HEK293 (cell line): ENCODE measurements at regions not wholly inside any gene's neighbourhood (a gene's known extent, or its start where the extent isn't known, plus 50 kb on each side); places are given as distances from the start of the nearest gene placed in this dataset.

Experiments
- CTCF ChIA-PET: fragments of 350-600 bp; formaldehyde crosslinking; extraction: SDS; loops from one replicate; lab custom pipeline; 2021; ENCODE audit warnings: antibody characterized with exemption; lab: Yijun Ruan, JAX
- POLR2A ChIA-PET: fragments of 300-600 bp; formaldehyde crosslinking; extraction: SDS; loops from one replicate; lab custom pipeline; 2020; ENCODE audit warnings: antibody characterized with exemption, inconsistent platforms; lab: Yijun Ruan, JAX
- H3K27ac ChIP-seq: fragments of 200-500 bp; sonication (Bioruptor generic); 2 replicates; pipeline ENCODE4 v1.5.1; 2014; ENCODE audit warnings: low read depth, low read length, control low read depth, inconsistent platforms; ENCODE audit errors: extremely low read depth
- H3K36me3 ChIP-seq, 2 experiments: fragments of 200-500 bp in 1 of 2; sonication (Bioruptor generic) in 1 of 2; 1 replicate in 1 of 2; 2 replicates in 1 of 2; pipeline ENCODE4 v1.5.1; 2014 to 2017; ENCODE audit warnings: inconsistent platforms in 2 of 2, low read length in 2 of 2; ENCODE audit not compliant: control insufficient read depth in 2 of 2, insufficient read depth in 1 of 2
- H3K4me1 ChIP-seq: fragments of 200-500 bp; sonication (Bioruptor generic); 2 replicates; pipeline ENCODE4 v1.5.1; 2014; ENCODE audit warnings: mild to moderate bottlenecking, low read length, inconsistent platforms; ENCODE audit not compliant: control insufficient read depth, insufficient read depth
- H3K4me3 ChIP-seq: 2 replicates; pipeline ENCODE4 v1.5.1; 2011; ENCODE audit warnings: low read depth, mild to moderate bottlenecking, control low read depth, low read length, moderate library complexity
- H3K9me3 ChIP-seq: fragments of 200-500 bp; sonication (Bioruptor generic); 2 replicates; pipeline ENCODE4 v1.5.1; 2014; ENCODE audit warnings: low read depth, low read length, inconsistent platforms; ENCODE audit not compliant: control insufficient read depth, insufficient read depth
- BCL11B ChIP-seq: fragments of 450-650 bp; formaldehyde crosslinking; IDR thresholded peaks from 2 replicates; pipeline ENCODE4 v1.5.1; 2016; ENCODE audit warnings: low read depth, missing biosample characterization, missing genetic modification characterization
- OSR2 ChIP-seq: fragments of 450-650 bp; formaldehyde crosslinking; IDR thresholded peaks from 2 replicates; pipeline ENCODE4 v1.5.1; 2016; ENCODE audit warnings: missing biosample characterization, missing genetic modification characterization
- PRDM1 ChIP-seq: fragments of 450-650 bp; formaldehyde crosslinking; IDR thresholded peaks from 2 replicates; pipeline ENCODE4; 2016; ENCODE audit warnings: missing biosample characterization, missing genetic modification characterization
- REPIN1 ChIP-seq: fragments of 450-650 bp; formaldehyde crosslinking; IDR thresholded peaks from 2 replicates; pipeline ENCODE4 v1.5.1; 2017; ENCODE audit warnings: missing biosample characterization, missing genetic modification characterization, low read depth
- SCRT1 ChIP-seq: fragments of 450-650 bp; formaldehyde crosslinking; IDR thresholded peaks from 2 replicates; pipeline ENCODE4 v1.5.1; 2016; ENCODE audit warnings: missing biosample characterization, missing genetic modification characterization, borderline replicate concordance
- SCRT2 ChIP-seq: fragments of 450-650 bp; formaldehyde crosslinking; IDR thresholded peaks from 2 replicates; pipeline ENCODE4 v1.5.1; 2016; ENCODE audit warnings: missing biosample characterization, missing genetic modification characterization
- ZFP37 ChIP-seq: fragments of 450-650 bp; formaldehyde crosslinking; IDR thresholded peaks from 2 replicates; pipeline ENCODE4 v1.5.1; 2016; ENCODE audit warnings: missing biosample characterization, missing genetic modification characterization
- ZNF2 ChIP-seq: fragments of 450-650 bp; formaldehyde crosslinking; IDR thresholded peaks from 2 replicates; pipeline ENCODE4 v1.5.1; 2016; ENCODE audit warnings: missing biosample characterization, missing genetic modification characterization
- ZNF366 ChIP-seq: fragments of 450-650 bp; formaldehyde crosslinking; conservative IDR thresholded peaks from 2 replicates; pipeline ENCODE4 v1.5.1; 2016; ENCODE audit warnings: missing biosample characterization, missing genetic modification characterization
- ZNF561 ChIP-seq: fragments of 450-650 bp; IDR thresholded peaks from 2 replicates; pipeline ENCODE4 v1.5.1; 2018; ENCODE audit warnings: missing biosample characterization, missing genetic modification characterization, borderline replicate concordance
- ZNF624 ChIP-seq: fragments of 450-650 bp; formaldehyde crosslinking; IDR thresholded peaks from 2 replicates; pipeline ENCODE4 v1.5.1; 2017; ENCODE audit warnings: missing biosample characterization, missing genetic modification characterization
- ZNF701 ChIP-seq: fragments of 450-650 bp; formaldehyde crosslinking; IDR thresholded peaks from 2 replicates; pipeline ENCODE4 v1.5.1; 2016; ENCODE audit warnings: missing biosample characterization, missing genetic modification characterization
- ZNF837 ChIP-seq: fragments of 450-650 bp; formaldehyde crosslinking; IDR thresholded peaks from 2 replicates; pipeline ENCODE4 v1.5.1; 2016; ENCODE audit warnings: missing biosample characterization, missing genetic modification characterization
- ZXDB ChIP-seq: fragments of 450-650 bp; formaldehyde crosslinking; IDR thresholded peaks from 2 replicates; pipeline ENCODE4 v1.5.1; 2016; ENCODE audit warnings: missing biosample characterization, missing genetic modification characterization
- TF ChIP-seq, protein P1 (sequence below): fragments of 450-650 bp; formaldehyde crosslinking; IDR thresholded peaks from 2 replicates; pipeline ENCODE4 v1.5.1; 2016; ENCODE audit warnings: missing biosample characterization, missing genetic modification characterization
- TF ChIP-seq, protein P2 (sequence below): fragments of 450-650 bp; formaldehyde crosslinking; IDR thresholded peaks from 2 replicates; pipeline ENCODE4 v1.5.1; 2016; ENCODE audit warnings: missing biosample characterization, missing genetic modification characterization, low read depth
- TF ChIP-seq, protein P3 (sequence below): fragments of 450-650 bp; formaldehyde crosslinking; IDR thresholded peaks from 2 replicates; pipeline ENCODE4 v1.5.1; 2016; ENCODE audit warnings: missing biosample characterization, missing genetic modification characterization
- TF ChIP-seq, protein P4 (sequence below): fragments of 450-650 bp; formaldehyde crosslinking; IDR thresholded peaks from 2 replicates; pipeline ENCODE4 v1.5.1; 2016; ENCODE audit warnings: missing biosample characterization, missing genetic modification characterization
- TF ChIP-seq, protein P5 (sequence below): fragments of 450-650 bp; formaldehyde crosslinking; IDR thresholded peaks from 2 replicates; pipeline ENCODE4 v1.5.1; 2016; ENCODE audit warnings: missing biosample characterization, missing genetic modification characterization
- TF ChIP-seq, protein P6 (sequence below): fragments of 450-650 bp; formaldehyde crosslinking; IDR thresholded peaks from 2 replicates; pipeline ENCODE4 v1.5.1; 2017; ENCODE audit warnings: missing biosample characterization, missing genetic modification characterization

DNA sequence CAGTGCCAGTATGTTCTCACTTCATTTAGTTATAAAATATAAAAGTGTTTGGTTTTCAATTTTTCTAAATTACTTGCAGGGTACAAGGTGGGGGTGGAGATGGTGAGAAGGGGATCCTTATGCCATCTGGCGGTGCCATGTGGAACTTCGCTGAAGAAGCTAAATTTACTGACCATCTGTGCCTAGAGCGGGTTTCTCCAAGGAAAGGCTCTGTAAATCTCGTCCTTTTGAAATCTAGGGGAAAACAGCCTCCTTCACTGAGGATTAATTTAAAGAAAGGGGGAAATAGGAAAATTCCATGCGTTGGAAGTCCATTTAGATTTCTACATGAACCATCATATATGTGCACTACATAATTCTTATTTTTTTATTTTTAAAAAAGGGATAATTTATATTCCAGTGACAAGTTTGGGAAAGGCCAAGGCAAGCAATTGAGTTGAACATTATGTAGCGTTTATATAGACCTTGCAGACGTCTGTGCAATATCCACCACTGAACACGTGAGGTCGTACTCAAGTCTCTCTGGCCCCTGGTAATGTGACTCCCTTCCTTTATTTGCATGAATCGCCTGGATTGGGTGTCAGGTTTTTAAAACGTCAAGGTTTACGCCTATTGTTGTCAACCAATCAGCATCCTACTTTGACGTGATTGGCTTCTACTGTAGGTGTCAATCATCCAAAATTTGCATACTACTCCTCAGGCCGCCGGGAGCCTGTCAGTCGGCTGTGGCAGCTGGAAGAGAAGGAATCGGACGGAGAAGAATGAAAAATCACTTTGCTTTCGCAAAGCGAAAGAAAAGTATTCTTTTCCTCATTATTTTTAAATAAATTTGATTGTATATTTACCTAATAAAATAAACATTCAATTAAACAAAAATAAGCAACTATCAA is 297.1 kb upstream of the NFE2L3 start (continued):
- TF ChIP-seq, protein P1, sequence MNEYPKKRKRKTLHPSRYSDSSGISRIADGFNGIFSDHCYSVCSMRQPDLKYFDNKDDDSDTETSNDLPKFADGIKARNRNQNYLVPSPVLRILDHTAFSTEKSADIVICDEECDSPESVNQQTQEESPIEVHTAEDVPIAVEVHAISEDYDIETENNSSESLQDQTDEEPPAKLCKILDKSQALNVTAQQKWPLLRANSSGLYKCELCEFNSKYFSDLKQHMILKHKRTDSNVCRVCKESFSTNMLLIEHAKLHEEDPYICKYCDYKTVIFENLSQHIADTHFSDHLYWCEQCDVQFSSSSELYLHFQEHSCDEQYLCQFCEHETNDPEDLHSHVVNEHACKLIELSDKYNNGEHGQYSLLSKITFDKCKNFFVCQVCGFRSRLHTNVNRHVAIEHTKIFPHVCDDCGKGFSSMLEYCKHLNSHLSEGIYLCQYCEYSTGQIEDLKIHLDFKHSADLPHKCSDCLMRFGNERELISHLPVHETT (tag by site-specific recombination) = no peak

DNA sequence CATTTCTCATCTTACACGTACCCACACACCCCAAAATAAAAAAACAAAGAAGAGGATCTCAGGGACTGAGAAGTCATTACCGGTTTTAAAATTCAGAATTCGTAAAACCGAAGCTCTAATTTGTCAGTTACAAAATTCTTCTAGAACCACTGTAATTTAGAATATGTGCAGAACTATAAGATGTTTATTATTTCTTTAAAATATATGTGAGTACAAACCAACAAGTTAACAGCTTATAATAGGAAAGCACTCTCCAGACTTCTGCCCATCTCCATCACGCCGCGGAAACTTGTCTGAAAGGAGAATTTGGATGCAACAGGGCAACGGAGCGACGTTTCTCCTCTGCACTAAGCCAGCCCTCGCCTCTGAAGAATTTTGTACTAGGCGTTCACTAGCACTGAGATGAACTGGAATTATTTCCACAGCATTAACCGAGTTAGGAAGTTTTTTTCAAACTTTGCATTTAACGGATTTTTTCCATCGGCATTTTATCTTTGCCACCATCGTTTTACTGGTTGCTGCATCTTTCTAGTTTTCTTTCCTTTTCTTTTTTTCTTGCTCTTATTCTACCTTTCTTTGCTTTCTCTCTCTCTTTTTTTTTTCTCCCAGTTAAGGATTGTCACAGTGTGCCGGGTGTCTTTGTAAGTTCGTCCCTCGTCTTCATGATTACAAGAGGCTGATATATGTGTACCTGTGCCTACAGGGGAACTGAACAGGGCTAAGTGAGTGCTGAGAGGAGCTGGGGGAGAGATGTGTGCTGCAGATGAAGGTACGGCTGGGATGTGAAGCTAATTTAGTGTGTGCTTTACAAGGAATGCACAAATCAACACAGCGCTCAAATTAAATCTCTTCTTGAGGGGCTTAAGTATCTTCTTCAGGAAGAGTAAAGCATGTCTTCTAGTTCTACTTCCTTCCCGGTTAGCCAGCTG is 295.9 kb upstream of the NFE2L3 start:
- peak overlapping the region; percentile 100 for H3K27ac ChIP-seq
- no peaks in the 10 kb centered on the region for H3K36me3 ChIP-seq
- peaks cover 14% of the 10 kb centered on the region for H3K4me1 ChIP-seq
- CTCF ChIA-PET = interaction anchor here (0.5 to 2.1 kb wide), 10 partner anchors 15 to 1312 kb away, joined by 3 to 11 read pairs (median 4); no protein-coding TSS in a partner anchor
- POLR2A ChIA-PET = interaction anchor here (0.6 to 3.6 kb wide), 11 partner anchors 9 to 1329 kb away, joined by 3 to 28 read pairs (median 4); partner anchors contain the start of genes CBX3, CYCS and HOXA11
- no peaks in the 10 kb centered on the region for H3K9me3 ChIP-seq
- peak overlapping the region; percentile 60 for H3K4me3 ChIP-seq
- TF ChIP-seq ZNF837 (tag by site-specific recombination) (0 out of 2 replicates have a peak, but pooled peaks have one; percentile 39), SCRT2 (tag by site-specific recombination) (peak; percentile 91), ZNF624 (tag by site-specific recombination) (0 out of 2 replicates have a peak, but pooled peaks have one; percentile 16), REPIN1 (tag by site-specific recombination) (no peak), OSR2 (tag by site-specific recombination) (no peak), ZNF701 (tag by site-specific recombination) (no peak), ZXDB (tag by site-specific recombination) (0 out of 2 replicates have a peak, but pooled peaks have one; percentile 9), BCL11B (tag by site-specific recombination) (no peak), ZNF366 (tag by site-specific recombination) (peak; percentile 16; the same call in 1 of the 2 replicates), ZNF561 (tag by site-specific recombination) (no peak; the same call in 1 of the 2 replicates), PRDM1 (tag by site-specific recombination) (peak; percentile 88), ZNF2 (tag by site-specific recombination) (0 out of 2 replicates have a peak, but pooled peaks have one; percentile 17), SCRT1 (tag by site-specific recombination) (peak; percentile 51; the same call in 1 of the 2 replicates), ZFP37 (tag by site-specific recombination) (no peak)
- TF ChIP-seq, protein P2, sequence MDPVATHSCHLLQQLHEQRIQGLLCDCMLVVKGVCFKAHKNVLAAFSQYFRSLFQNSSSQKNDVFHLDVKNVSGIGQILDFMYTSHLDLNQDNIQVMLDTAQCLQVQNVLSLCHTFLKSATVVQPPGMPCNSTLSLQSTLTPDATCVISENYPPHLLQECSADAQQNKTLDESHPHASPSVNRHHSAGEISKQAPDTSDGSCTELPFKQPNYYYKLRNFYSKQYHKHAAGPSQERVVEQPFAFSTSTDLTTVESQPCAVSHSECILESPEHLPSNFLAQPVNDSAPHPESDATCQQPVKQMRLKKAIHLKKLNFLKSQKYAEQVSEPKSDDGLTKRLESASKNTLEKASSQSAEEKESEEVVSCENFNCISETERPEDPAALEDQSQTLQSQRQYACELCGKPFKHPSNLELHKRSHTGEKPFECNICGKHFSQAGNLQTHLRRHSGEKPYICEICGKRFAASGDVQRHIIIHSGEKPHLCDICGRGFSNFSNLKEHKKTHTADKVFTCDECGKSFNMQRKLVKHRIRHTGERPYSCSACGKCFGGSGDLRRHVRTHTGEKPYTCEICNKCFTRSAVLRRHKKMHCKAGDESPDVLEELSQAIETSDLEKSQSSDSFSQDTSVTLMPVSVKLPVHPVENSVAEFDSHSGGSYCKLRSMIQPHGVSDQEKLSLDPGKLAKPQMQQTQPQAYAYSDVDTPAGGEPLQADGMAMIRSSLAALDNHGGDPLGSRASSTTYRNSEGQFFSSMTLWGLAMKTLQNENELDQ = no peak
- TF ChIP-seq, protein P3, sequence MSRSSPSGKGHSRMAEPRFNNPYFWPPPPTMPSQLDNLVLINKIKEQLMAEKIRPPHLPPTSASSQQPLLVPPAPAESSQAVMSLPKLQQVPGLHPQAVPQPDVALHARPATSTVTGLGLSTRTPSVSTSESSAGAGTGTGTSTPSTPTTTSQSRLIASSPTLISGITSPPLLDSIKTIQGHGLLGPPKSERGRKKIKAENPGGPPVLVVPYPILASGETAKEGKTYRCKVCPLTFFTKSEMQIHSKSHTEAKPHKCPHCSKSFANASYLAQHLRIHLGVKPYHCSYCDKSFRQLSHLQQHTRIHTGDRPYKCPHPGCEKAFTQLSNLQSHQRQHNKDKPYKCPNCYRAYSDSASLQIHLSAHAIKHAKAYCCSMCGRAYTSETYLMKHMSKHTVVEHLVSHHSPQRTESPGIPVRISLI = 0 out of 2 replicates have a peak, but pooled peaks have one; percentile 14
- TF ChIP-seq, protein P4, sequence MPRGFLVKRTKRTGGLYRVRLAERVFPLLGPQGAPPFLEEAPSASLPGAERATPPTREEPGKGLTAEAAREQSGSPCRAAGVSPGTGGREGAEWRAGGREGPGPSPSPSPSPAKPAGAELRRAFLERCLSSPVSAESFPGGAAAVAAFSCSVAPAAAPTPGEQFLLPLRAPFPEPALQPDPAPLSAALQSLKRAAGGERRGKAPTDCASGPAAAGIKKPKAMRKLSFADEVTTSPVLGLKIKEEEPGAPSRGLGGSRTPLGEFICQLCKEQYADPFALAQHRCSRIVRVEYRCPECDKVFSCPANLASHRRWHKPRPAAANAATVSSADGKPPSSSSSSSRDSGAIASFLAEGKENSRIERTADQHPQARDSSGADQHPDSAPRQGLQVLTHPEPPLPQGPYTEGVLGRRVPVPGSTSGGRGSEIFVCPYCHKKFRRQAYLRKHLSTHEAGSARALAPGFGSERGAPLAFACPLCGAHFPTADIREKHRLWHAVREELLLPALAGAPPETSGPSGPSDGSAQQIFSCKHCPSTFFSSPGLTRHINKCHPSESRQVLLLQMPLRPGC (tag by site-specific recombination) = peak; percentile 13; the same call in 1 of the 2 replicates
- TF ChIP-seq, protein P5, sequence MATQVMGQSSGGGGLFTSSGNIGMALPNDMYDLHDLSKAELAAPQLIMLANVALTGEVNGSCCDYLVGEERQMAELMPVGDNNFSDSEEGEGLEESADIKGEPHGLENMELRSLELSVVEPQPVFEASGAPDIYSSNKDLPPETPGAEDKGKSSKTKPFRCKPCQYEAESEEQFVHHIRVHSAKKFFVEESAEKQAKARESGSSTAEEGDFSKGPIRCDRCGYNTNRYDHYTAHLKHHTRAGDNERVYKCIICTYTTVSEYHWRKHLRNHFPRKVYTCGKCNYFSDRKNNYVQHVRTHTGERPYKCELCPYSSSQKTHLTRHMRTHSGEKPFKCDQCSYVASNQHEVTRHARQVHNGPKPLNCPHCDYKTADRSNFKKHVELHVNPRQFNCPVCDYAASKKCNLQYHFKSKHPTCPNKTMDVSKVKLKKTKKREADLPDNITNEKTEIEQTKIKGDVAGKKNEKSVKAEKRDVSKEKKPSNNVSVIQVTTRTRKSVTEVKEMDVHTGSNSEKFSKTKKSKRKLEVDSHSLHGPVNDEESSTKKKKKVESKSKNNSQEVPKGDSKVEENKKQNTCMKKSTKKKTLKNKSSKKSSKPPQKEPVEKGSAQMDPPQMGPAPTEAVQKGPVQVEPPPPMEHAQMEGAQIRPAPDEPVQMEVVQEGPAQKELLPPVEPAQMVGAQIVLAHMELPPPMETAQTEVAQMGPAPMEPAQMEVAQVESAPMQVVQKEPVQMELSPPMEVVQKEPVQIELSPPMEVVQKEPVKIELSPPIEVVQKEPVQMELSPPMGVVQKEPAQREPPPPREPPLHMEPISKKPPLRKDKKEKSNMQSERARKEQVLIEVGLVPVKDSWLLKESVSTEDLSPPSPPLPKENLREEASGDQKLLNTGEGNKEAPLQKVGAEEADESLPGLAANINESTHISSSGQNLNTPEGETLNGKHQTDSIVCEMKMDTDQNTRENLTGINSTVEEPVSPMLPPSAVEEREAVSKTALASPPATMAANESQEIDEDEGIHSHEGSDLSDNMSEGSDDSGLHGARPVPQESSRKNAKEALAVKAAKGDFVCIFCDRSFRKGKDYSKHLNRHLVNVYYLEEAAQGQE (tag by site-specific recombination) = 0 out of 2 replicates have a peak, but pooled peaks have one; percentile 40
- TF ChIP-seq, protein P6, sequence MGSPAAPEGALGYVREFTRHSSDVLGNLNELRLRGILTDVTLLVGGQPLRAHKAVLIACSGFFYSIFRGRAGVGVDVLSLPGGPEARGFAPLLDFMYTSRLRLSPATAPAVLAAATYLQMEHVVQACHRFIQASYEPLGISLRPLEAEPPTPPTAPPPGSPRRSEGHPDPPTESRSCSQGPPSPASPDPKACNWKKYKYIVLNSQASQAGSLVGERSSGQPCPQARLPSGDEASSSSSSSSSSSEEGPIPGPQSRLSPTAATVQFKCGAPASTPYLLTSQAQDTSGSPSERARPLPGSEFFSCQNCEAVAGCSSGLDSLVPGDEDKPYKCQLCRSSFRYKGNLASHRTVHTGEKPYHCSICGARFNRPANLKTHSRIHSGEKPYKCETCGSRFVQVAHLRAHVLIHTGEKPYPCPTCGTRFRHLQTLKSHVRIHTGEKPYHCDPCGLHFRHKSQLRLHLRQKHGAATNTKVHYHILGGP (tag by site-specific recombination) = no peak
